Gastrocnemius medialis (tissue), 4 donors: ENCODE measurements at regions not wholly inside any gene's neighbourhood (a gene's known extent, or its start where the extent isn't known, plus 50 kb on each side); places are given as distances from the start of the nearest gene placed in this dataset.
A peak's percentile ranks its signal among the peaks of the same experiment; 100 is the strongest.
"Not testable (repeated sequence)": the region's sequence is repeated elsewhere in the genome, so short reads cannot be mapped to it uniquely, and the experiment has no call there.

Experiments
- ATAC-seq, 2 donors: fragments of 150-250 bp; one replicate each; pipeline ENCODE4 v1.9.1; 2016
- DNase-seq, 2 donors: peaks; one replicate each; pipeline ENCODE4 v3.0.0-alpha.2; 2019
- H3K27ac ChIP-seq, 4 donors: fragments of 200-600 bp; sonication (generic); 1 replicate in 1 of 4; 2 replicates in 3 of 4; pipeline ENCODE4 v1.5.1; 2016 to 2018; ENCODE audit warnings: mild to moderate bottlenecking in 2 of 4, moderate library complexity in 1 of 4
- H3K27me3 ChIP-seq, 3 donors: fragments of 200-600 bp; sonication (generic) in 2 of 3; 1 replicate in 1 of 3; 2 replicates in 2 of 3; pipeline versions ENCODE4 v1.5.1 to v1.6.0; 2016 to 2019; ENCODE audit warnings: mild to moderate bottlenecking in 1 of 3, moderate library complexity in 1 of 3
- H3K36me3 ChIP-seq, 2 donors: fragments of 200-600 bp; sonication (generic) in 1 of 2; one replicate each; pipeline ENCODE4 v1.5.1; 2017 to 2018
- H3K4me1 ChIP-seq, 2 donors: fragments of 200-600 bp; sonication (generic) in 1 of 2; one replicate each; pipeline ENCODE4 v1.5.1; 2016 to 2017; ENCODE audit warnings: mild to moderate bottlenecking in 2 of 2
- H3K4me3 ChIP-seq, 4 donors: fragments of 200-600 bp; sonication (generic) in 3 of 4; 1 replicate in 1 of 4; 2 replicates in 3 of 4; pipeline ENCODE4 v1.5.1; 2016 to 2019; ENCODE audit warnings: mild to moderate bottlenecking in 2 of 4
- H3K9me3 ChIP-seq, 3 donors: fragments of 200-600 bp; sonication (generic) in 2 of 3; 1 replicate in 1 of 3; 2 replicates in 2 of 3; pipeline ENCODE4 v1.5.1; 2016 to 2019
- CTCF ChIP-seq, 5 experiments: fragments of 450-650 bp in 3 of 5; fragments of 200-600 bp in 2 of 5; sonication (generic) in 2 of 5; IDR thresholded peaks in 4 of 5; conservative IDR thresholded peaks in 1 of 5; 1 replicate in 4 of 5; 2 replicates in 1 of 5; pipeline ENCODE4 v1.5.1; 2016 to 2019; ENCODE audit warnings: antibody characterized with exemption in 5 of 5, mild to moderate bottlenecking in 3 of 5, moderate library complexity in 3 of 5
- POLR2A ChIP-seq, 2 donors: fragments of 450-650 bp; IDR thresholded peaks; one replicate each; pipeline ENCODE4 v1.6.1; 2017; ENCODE audit warnings: antibody characterized with exemption in 2 of 2, mild to moderate bottlenecking in 2 of 2, moderate library complexity in 2 of 2
- in situ Hi-C, 4 donors: fragments of 200-750 bp; cut with MboI; loops; one replicate each; pipeline versions ENCODE4 v1.15.0 to v1.8.0; 2017; ENCODE audit warnings: low sequenced_read_pairs in 4 of 4
- intact Hi-C: fragments of 100-400 bp; cut with DNase I; formaldehyde crosslinking; loops from one replicate; pipeline ENCODE4 v1.15.1; 2023; ENCODE audit warnings: low total_unique reads

DNA sequence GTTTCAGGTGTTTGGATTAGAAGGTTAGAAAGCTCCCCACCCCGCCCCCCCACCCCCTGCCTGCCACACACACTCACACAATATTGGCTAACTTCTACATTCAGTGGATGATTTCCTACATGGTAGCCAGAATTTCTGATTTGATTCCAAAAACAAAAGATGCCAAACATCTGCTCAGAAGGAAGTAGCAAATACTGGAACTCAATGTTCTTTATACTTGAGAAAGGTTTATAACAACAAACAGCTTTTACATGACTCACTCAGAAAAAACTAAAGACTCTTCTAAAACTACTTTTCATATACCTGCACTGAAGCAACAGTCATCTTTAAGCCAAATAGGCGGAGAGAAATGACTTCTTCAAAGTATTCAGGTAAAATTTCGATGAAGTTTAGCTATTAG, 750.5 kb upstream of the POU3F4 start:
- no peak overlapping the region for H3K27ac ChIP-seq
- H3K36me3 ChIP-seq, result no peaks in the 10 kb centered on the region
- TF ChIP-seq CTCF (IDR thresholded peaks at IDR 0.05 in 4 of 5, conservative IDR thresholded peaks at IDR 0.05 in 1 of 5) (no peak), POLR2A (IDR thresholded peaks at IDR 0.05) (no peak)
- in situ Hi-C loops (no loop called here), intact Hi-C loops (no loop called here)
- DNase-seq, result no peak
- no peak overlapping the region for H3K4me3 ChIP-seq
- ATAC-seq, result peak in 1 of 2 donors; percentile 61
- no peaks in the 10 kb centered on the region for H3K9me3 ChIP-seq
- H3K27me3 ChIP-seq, result no peaks in the 10 kb centered on the region
- H3K4me1 ChIP-seq, result no peaks in the 10 kb centered on the region

DNA sequence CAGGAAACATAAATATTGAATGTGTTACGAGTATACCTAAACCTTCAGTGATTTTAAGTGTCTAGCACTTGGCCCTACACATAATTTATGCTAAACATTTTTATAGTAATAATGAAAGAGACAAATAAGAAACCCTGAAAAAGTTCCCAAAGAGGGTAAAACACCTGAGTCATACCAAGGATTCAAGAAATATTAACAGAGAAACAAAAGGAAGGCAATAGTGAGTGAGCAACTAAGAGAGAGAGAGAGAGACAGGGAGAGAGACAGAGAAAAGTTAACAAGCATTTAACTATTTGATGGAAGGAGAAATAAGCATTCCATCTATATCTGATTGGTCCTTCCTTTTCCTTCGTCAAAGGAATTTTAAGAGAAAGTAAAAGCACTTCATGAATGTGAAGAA, 743.6 kb upstream of the POU3F4 start:
- H3K27me3 ChIP-seq, result no peaks in the 10 kb centered on the region
- H3K36me3 ChIP-seq, result no peaks in the 10 kb centered on the region
- ATAC-seq, result no peak
- no peaks in the 10 kb centered on the region for H3K9me3 ChIP-seq
- no peaks in the 10 kb centered on the region for H3K4me1 ChIP-seq
- in situ Hi-C loops, result no loop called here
- intact Hi-C loops, result no loop called here
- no peak overlapping the region for H3K27ac ChIP-seq
- no peak overlapping the region for H3K4me3 ChIP-seq
- DNase-seq, result no peak
- TF ChIP-seq POLR2A (IDR thresholded peaks at IDR 0.05) (no peak), CTCF (IDR thresholded peaks at IDR 0.05 in 4 of 5, conservative IDR thresholded peaks at IDR 0.05 in 1 of 5) (no peak)

GRCh38 chrX:82765811-82766210, 742.3 kb upstream of the POU3F4 start:
- Histone ChIP-seq H3K4me1 (no peaks in the 10 kb centered on the region), H3K27ac (no peak overlapping the region), H3K4me3 (no peak overlapping the region), H3K36me3 (no peaks in the 10 kb centered on the region), H3K9me3 (no peaks in the 10 kb centered on the region), H3K27me3 (no peaks in the 10 kb centered on the region)
- in situ Hi-C loops (no loop called here), intact Hi-C loops (no loop called here)
- no peak for ATAC-seq
- DNase-seq, result no peak
- TF ChIP-seq CTCF (IDR thresholded peaks at IDR 0.05 in 4 of 5, conservative IDR thresholded peaks at IDR 0.05 in 1 of 5), result no peak
- no peak for TF ChIP-seq POLR2A (IDR thresholded peaks at IDR 0.05)

- no peaks in the 10 kb centered on the region for H3K9me3 ChIP-seq
- no peak overlapping the region for H3K4me3 ChIP-seq
- DNase-seq, result no peak
- intact Hi-C loops (no loop called here), in situ Hi-C loops (loop anchor here in 1 of 4 donors (10.0 kb wide), 1 partner anchor 59 kb away; no protein-coding TSS in a partner anchor)
- TF ChIP-seq CTCF (IDR thresholded peaks at IDR 0.05 in 4 of 5, conservative IDR thresholded peaks at IDR 0.05 in 1 of 5), result no peak
- no peak for TF ChIP-seq POLR2A (IDR thresholded peaks at IDR 0.05)
- no peaks in the 10 kb centered on the region for H3K4me1 ChIP-seq
- no peaks in the 10 kb centered on the region for H3K27me3 ChIP-seq
- ATAC-seq, result no peak
- H3K36me3 ChIP-seq, result no peaks in the 10 kb centered on the region
- H3K27ac ChIP-seq, result no peak overlapping the region
These were observed 732.7 kb upstream of the POU3F4 start for GRCh38 chrX:82775426-82775825.

- ATAC-seq, result no peak
- no peaks in the 10 kb centered on the region for H3K36me3 ChIP-seq
- H3K27ac ChIP-seq, result no peak overlapping the region
- in situ Hi-C loops, result no loop called here
- TF ChIP-seq POLR2A (IDR thresholded peaks at IDR 0.05) (no peak), CTCF (IDR thresholded peaks at IDR 0.05 in 4 of 5, conservative IDR thresholded peaks at IDR 0.05 in 1 of 5) (no peak)
- H3K4me3 ChIP-seq, result no peak overlapping the region
- intact Hi-C loops, result no loop called here
- no peak for DNase-seq
- H3K9me3 ChIP-seq, result no peaks in the 10 kb centered on the region
- no peaks in the 10 kb centered on the region for H3K4me1 ChIP-seq
- H3K27me3 ChIP-seq, result no peaks in the 10 kb centered on the region
These were observed 726.1 kb upstream of the POU3F4 start for GRCh38 chrX:82782014-82782413.

GRCh38 chrX:82812902-82813301, 695.2 kb upstream of the POU3F4 start:
- ATAC-seq, H3K9me3 ChIP-seq, DNase-seq, H3K27me3 ChIP-seq, H3K4me3 ChIP-seq, H3K27ac ChIP-seq, intact Hi-C loops, H3K4me1 ChIP-seq, in situ Hi-C loops, H3K36me3 ChIP-seq: not testable (repeated sequence)
